Hepatocyte (in vitro differentiated cells): ENCODE measurements at regions not wholly inside any gene's neighbourhood (a gene's known extent, or its start where the extent isn't known, plus 50 kb on each side); places are given as distances from the start of the nearest gene placed in this dataset. TPM values are rescaled to one million over a fixed set of nuclear protein-coding genes. Genes with fewer than 3 reads are reported as not detected.

Experiments used
- microRNA-seq: library from miRNA; unstranded; fragments of <30 nt; microRNA quantifications from one replicate; pipeline ENCODE4, GENCODE V29; 2017
- small RNA-seq: library from RNA; depleted of rRNA; stranded (forward); fragments of <200 nt; gene quantifications from one replicate; pipeline ENCODE3, GENCODE V24; 2014

Small RNAs in the stretch of these regions (microRNA-seq; reads per million reads assigned to microRNA genes)
- gene MIR5701-1, result not detected

Small RNAs in the stretch of these regions (small RNA-seq; reads per million reads assigned to genes)
- not detected for gene IGHD1OR15-1B
- gene IGHD2OR15-2B, result not detected
- not detected for gene IGHD3OR15-3B
- gene IGHD4OR15-4B, result not detected
- not detected for gene IGHD5OR15-5B
- gene MIR5701-1, result not detected
- gene RN7SL400P, result not detected
